Left renal pelvis (tissue), 4 donors: ENCODE measurements at regions not wholly inside any gene's neighbourhood (a gene's known extent, or its start where the extent isn't known, plus 50 kb on each side); places are given as distances from the start of the nearest gene placed in this dataset.

Experiments used
- DNase-seq, 4 donors: peaks; one replicate each; pipeline ENCODE4 v3.0.0-alpha.2; 2013; ENCODE audit warnings: low read depth in 4 of 4, low spot score in 3 of 4

DNA sequence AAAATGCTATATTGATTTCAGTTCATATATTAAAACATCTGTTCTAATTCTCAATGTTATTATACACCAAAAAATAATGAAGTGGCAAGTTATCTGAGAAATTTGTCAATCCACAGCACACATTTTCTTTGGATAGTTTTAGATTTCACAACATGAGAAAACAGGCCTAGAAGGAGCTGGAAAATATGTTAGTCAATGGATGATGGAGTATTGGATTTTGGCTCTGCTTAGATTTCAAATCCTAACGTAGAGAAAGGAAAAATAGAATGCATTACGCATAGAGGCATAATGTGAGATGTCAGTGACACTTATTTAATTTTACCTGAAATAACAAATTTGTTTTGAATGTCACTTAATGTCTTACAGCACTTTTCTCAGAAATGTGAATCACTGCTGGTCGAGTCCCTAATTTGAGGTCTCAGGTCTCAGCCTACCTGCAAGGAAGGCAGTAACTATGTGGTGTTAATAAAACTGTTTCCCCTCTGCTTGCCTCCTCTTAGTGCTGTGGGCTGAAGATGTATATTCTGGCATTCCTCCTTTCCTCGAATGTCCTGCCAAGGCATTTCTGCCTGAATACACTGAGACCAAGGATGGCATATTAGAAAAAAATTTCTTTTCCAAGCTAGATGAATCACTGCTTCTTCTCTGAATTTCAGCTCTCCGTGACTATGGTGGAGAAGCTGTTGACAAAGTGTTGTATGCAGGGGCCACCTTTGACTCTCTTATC, 232.4 kb downstream of the POSTN start:
- no peak for DNase-seq

DNA sequence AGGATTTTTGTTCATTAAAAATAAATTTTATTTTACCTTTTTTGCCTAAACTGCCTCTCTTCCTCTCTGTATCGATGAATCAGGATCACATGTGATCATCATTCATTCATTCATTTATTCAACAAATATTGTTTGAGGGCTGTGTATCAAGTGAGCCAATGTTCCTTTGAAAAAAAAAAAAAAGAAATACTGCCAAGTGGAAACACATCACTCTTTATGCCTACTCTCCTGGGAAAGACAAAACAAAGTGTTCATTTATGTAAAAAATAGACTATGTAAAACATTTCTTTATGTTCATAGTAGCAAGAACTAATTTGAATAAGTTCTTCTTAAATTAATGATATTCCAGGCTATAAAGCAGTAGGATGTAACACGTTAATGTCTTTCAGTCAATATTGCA, 233.1 kb downstream of the POSTN start:
- no peak for DNase-seq

DNA sequence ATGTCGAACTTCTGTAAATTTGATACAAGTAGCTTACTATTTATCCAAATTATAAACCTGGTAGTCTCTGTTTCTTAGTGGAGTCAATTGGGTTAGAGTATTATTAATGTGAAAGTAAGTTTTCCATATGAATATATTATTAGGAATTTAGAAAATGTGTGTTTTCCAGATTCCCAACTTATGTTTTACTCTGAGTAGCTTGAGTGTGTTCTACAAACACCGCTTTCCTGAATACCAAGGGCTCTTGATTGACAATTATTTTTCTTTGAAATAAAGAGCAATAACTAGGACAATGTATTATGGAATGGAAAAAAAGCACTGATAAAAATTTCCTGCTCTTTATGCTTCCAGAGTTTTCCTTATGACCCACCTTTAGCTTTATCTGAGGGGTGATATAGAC, 233.6 kb downstream of the POSTN start:
- no peak for DNase-seq

DNA sequence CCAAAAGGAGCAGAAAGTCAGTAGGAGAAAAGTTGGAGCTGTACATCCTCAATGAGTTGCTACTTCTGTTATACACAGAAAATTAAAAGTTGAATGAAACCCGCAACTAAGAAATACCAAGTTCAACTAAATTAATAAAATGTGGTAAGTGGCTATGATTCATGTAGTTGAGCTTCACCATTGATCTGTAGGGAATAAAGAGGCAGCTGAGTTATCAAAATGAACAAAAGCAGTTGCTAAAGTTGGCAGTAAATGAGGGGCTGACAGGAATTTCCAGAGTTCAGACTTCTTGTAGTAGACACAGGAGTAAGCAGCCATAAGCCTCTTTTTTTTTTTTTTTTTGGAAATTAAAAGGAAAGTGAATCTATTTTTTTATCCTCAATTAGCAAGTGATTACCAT, 234.6 kb downstream of the POSTN start:
- no peak for DNase-seq

DNA sequence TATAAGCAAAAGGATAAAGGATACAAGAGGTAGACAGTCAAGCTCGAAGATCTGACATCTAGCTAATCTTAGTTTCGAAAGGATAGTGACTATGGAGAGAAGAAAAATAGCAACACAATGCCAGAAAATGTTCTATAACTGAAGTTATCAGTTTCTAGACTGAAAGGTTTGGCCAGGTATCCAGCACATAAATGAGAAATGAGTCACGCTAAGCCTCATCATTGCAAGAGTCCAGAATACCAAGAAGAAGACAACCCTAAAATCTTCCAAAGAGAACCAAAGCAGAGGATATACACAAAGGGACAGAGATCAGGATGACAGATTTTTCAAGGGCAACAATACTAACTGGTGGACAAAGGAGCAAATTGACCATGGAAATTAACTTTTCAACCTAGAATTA, 237.0 kb downstream of the POSTN start:
- DNase-seq = no peak

DNA sequence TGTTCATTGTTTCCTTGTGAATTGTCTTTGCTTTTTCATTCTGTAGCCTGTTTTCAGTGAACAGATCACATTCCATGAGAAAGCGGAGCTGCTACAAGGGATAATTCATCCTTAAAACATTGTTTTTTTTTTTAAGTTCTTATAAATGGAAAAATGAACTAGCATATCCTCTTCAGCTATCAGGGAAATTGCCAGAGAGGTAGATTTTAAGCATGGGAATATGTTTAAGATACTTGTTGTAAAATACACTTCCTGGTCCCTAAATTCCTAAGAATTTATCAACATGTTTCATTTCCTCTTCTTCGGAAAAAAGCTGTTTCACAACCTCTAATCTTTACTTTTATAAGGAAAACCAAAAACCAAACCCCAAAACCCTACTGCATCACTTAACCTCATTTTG, 238.0 kb downstream of the POSTN start:
- DNase-seq = no peak

DNA sequence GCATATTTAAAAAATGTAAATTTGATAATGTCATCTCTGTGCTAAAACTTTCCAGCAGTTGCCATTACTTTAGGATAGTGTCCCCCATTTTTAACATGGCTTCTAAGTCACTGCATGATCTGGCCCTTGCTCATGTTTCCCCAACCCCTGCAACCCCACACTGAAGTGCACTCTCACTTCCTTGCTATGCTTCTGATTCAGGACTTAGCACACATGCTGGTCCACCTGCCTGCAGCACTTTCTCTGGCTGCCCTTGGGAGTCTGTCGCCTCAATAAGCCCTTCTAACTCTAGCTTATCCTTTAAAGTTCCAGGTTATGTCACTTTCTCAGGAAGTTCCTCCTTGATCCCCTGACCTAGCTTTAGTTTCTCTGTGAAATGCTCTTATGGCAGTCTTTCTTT, 241.0 kb downstream of the POSTN start:
- no peak for DNase-seq

DNA sequence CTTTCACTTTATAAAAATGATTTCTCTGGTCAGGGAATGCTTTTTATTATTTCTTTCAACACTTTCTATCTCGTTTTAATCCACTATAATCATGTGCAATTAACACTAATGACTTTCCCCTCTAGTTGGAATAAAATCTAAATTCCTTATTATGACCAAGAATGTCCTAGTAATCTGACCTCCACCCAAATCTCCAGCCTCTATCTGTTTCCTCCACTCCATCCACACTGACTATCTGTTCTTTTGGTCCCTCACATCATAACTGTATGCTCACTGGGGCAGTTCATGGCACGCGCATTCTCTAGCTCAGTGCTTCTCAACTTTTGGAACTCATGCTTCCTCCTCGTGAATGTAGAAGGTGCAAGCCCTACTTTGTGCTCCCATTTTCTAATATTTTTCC, 244.7 kb downstream of the POSTN start:
- DNase-seq = no peak

DNA sequence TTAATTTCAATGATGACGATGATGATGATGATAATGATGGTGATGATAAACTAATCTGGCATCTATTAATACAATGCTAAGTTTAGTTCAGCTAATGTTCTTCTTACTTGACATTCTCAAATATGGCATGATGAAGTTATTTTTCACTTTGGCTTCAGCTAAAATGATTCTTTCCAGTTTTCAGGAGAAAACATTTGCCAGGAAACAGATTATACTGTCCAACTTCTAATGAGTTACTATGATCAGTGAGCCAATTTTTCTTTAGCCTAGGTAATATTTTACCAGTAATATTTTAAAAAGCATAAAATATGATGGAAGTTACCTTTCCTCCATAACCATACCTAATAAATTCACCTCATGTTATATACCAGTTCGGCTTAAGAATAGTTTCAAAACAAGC, 245.7 kb upstream of the CSNK1A1L start:
- DNase-seq = no peak

DNA sequence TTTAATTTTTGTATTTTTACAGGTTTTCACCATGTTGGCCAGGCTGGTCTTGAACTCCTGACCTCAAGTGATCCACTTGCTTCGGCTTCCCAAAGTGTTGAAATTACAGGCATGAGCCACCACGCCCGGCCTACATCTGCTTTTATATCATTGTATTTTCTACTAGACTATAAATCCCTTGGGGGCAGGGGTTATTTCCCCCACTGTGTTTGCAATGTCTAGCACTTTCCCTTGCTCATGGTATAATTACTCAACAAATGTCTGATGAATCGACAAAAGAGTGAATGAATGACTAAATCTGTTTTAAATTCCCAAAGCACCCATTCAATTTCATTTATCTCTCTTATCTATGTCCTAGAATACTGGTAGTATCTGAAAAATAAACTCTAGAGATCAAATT, 244.5 kb upstream of the CSNK1A1L start:
- DNase-seq = no peak

DNA sequence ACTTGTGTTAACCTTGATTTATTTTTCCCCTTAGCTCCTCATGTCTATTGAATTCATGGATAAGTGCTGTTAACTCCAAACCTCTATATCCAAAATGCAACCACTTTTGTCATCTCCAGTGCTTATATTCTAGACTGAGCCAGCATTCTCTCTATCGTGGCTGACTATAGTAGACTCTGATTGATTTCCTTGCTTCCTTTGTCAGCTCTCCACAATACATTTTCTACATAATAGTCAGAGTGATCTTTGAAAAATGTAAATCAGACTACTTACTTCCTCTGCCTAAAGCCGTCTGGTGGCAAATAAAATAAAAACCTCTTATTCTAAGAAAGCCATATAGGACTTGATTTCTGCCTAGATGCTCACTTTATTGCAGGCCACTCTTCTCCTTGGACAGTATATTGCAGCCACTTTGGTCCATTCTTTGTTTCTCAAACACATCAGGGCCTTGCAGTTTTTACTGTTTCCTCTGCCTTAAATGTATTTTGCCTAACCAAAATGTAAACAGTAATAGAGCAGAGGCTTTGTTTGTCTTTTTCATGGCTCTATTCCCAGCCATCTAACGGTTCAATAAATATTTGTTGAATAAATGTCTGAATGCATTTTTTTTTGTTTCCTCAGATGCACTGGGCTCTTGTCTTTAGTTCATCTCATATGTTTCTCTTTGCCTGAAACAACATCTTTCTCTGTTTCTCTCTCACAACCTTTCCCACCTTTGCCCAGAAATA, 243.6 kb upstream of the CSNK1A1L start:
- no peak for DNase-seq

DNA sequence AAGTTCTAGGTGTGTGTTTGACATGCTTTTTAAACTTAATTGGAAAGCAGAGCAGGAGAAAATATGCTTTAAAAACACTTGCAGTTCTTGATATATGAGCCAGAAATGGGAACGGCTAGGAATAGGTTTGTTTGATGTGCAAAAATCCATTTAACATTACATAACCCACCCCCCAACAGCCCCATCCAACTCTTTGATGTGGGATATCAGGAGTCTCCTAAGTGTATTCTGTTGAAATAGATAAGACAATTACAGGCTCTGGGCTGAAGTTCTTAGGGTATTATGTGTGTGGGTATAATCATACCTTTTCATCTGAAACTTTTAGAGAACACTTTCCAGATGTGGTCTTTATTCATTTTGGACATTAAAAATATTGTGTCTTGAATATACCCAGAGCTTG, 240.4 kb upstream of the CSNK1A1L start:
- no peak for DNase-seq

DNA sequence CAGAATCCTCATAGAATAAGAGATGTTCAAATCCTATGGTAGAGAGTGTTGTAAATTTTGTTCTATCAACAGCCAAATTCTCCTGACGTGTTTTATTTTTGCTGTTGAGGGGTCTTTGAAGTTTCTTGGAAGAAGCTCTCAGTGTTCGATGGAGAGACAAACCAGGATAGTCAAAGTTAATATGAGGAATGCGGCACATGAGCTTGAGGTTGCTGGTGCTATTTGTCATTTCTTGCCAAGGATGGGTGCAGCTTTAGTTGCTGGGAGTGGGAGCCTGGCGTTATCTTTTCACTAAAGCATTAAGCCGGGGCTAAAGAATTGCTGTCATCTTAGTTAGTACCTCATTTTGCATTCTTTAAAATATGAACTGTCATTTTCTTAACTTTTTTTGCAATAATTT, 239.9 kb upstream of the CSNK1A1L start:
- no peak for DNase-seq

DNA sequence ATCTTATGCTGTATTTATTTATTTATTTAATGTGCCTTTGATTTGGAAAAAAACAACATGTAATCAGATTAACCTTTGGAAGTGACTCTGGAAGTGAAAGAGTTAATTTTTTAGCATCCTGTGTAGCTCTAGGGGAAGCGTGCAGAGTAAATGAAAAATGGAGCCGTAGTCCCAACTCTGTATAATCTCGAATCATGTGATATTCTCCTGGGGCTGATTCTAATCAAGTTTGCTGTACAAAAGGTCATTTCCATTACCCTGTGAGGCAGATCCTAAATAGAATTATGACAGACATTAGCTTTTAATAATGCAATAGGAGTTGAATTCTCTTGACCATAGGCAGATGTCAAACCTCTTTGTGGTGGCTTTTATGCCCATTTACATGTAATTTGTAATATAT, 238.6 kb upstream of the CSNK1A1L start:
- DNase-seq = no peak

DNA sequence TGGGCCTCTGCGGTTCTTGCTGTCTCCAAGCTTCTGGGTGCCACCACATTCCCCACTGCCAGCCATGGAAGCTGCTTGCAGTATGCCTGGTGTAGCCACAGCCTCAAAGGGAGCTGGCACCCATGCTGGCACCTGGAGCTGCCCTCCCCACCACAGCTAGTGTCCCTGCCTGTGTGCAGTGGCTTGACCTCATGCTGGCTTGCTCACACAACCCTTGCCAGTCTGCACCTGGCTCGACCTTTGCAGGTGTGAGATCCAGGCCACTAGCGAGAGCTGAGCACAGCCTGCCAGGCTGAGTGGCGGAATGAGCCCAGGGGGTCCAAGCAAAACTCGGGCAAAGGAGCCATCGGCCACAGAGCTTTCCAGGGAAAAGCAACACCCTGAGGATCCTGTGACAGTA, 236.7 kb upstream of the CSNK1A1L start:
- no peak for DNase-seq

DNA sequence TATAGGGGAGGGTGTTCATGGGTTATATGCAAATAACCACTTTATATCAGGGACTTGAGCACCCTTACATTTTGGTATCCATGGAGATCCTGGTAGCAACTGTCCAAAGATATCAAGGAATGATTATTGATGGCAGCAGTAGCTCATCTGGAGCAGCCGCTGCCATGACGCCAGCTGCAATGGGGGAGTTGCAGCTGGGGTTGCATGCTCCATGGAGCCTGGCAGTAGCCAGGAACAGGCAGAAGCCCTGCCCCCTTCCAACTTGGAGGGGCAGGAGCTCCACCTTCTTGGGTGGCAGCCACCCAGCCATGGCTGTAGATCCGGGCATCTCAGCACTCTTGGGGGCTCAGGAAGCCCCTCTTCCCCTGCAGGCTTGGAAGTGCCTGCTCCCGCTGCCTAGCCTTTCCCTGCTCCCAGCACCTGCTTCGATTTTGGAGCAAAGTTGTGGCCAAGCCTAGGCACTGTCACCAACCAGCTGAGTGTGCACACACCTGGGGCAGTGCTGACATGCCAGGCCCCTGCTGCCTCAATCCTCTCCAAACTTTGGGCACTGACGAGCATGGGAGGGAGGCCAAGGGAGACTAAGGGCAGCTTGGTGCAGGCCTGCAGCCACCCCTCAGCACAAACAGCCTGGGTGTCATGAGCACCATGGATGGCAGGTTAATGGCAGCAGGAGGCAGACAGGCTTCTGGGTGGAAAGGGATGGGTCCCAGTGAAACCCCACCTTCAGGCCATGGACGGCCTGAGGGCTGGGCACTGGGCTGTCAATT, 235.6 kb upstream of the CSNK1A1L start:
- peak in 1 of 4 donors; percentile 1 for DNase-seq

DNA sequence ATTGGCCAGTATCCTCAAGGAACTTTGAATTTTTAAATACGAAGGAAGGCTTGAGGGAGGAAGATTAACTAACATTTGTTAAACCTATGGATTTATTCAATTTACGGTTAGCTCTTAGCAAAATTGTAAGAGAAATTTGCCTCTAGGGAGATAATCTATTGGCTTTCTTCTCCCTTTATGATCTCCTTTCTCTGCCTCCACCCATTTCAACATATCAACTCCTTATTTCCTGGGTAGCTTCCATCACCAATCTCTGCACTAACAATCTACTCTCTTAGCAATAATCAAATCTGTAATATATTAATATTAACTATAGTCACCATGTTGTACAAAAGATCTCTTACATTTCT, 233.9 kb upstream of the CSNK1A1L start:
- DNase-seq = no peak

DNA sequence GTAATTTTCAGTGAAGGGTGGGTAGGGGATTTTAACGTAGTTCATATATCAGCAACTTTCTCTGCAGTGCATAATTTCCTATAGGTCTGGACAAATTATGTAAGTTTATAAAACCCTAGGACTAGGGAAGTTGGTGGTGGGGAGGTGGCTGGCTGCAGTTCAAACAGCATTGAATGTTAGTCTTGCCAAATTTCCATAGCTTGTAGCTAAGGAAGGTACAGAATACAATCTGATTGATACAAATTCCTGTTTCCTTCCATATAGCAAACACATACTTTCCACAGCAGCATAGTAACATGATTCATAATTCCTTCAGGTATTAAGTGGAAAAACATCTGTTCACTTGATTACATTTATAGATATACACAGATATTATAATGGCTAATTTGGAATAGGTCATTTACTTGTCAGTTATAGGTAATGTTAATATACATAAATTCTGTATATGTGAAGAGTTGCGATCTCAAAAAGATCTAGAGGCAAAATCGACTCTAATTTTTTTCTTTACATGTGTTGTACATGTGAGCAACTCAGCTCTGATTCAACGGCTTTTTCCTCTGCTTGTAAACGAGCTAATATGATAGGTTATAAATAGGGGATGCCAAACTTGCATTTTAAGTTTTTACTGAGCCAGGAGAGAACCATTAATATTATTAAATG, 233.4 kb upstream of the CSNK1A1L start:
- DNase-seq = no peak

DNA sequence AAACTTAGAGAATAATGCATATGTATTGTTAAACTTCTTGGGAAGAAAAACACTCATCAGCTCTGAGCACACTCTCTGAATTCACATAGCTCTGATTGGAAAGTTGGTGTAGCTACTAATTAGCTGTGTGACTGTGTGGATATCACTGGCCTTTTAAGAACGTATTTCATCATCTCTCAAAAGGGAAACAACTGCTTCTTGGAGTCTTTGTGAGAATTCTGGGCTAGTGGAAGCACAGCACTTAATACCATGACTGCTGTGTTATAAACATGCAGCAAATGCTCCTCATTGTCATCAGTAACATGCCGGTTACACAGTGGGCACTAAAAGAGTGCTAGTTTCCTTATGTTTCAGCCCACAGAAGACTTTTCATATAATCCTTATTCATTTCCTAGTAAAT, 220.9 kb upstream of the CSNK1A1L start:
- no peak for DNase-seq

DNA sequence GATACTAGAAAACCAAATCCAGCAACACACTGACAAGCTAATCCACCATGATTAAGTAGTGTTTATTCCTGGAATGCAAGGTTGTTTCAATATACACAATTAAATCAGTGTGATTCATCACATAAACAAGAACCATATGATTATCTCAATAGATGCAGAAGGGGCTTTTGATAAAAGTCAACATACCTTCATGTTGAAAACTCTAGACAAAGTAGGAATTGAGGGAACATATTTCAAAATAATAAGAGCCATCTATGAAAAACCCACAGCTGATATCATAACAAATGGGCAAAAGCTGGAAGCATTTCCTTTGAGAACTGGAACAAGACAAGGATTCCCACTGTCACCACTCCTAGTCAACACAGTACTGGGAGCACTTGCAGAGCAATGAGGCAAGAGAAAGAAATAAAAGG, 213.6 kb upstream of the CSNK1A1L start:
- no peak for DNase-seq

DNA sequence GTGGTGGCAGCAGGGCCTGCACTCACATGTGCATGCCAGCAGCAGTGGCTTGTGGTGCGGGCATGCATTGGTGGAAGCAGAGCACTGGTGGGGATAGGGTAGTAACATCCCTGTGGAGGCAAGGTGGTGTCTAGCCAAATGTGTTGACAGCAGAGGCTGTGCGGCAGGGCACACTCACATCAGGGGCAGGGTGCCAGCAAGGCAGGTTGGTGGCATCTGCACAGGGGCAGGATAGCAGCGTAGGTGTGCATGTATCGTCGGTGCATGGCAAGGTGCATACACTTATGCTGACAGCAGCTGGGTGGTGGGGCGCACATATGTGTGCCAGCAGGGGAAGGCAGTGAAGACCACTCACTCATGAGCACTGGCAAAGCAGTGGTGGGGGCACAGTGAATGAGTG, 211.5 kb upstream of the CSNK1A1L start:
- no peak for DNase-seq
